ENCODE measurements at regions not wholly inside any gene's neighbourhood (a gene's known extent, or its start where the extent isn't known, plus 50 kb on each side); places are given as distances from the start of the nearest gene placed in this dataset.

DNA sequence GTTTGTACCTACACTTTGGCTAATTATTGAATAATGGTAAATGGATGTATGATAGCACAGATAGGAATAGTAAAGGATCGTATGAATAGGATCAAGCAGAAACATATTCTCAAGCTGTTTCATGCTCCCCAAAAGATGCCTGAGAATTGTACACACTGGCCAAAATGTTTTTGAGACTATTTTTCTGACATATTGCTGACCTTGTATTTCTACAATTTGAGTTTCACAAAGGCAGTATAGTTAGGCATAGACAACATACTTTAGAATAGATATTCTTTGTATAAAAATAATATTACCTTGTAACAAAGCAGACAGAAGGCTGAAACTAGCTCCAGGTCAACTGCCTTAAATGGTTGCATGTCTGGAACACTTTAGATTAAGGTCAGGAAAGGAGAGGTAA, 598.4 kb downstream of the COL12A1 start:
- no peaks in the 10 kb centered on the region for H3K9me3 ChIP-seq (ENCODE audit: low read length)
- no peaks in the 10 kb centered on the region for H3K79me2 ChIP-seq (ENCODE audit: insufficient read depth, low read length)
- no peak overlapping the region for H3K27ac ChIP-seq (ENCODE audit: low read depth, low read length, poor library complexity, severe bottlenecking)
- H3F3A ChIP-seq (ENCODE audit: insufficient read depth, low read length) = no peaks in the 10 kb centered on the region
- no peak overlapping the region for H3K4me3 ChIP-seq (ENCODE audit: low read depth, low read length, poor library complexity, severe bottlenecking)
- TF ChIP-seq EZH2 (IDR thresholded peaks at IDR 0.05; ENCODE audit: borderline replicate concordance, low read length) = no peak
- TF ChIP-seq, protein P1, sequence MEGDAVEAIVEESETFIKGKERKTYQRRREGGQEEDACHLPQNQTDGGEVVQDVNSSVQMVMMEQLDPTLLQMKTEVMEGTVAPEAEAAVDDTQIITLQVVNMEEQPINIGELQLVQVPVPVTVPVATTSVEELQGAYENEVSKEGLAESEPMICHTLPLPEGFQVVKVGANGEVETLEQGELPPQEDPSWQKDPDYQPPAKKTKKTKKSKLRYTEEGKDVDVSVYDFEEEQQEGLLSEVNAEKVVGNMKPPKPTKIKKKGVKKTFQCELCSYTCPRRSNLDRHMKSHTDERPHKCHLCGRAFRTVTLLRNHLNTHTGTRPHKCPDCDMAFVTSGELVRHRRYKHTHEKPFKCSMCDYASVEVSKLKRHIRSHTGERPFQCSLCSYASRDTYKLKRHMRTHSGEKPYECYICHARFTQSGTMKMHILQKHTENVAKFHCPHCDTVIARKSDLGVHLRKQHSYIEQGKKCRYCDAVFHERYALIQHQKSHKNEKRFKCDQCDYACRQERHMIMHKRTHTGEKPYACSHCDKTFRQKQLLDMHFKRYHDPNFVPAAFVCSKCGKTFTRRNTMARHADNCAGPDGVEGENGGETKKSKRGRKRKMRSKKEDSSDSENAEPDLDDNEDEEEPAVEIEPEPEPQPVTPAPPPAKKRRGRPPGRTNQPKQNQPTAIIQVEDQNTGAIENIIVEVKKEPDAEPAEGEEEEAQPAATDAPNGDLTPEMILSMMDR (IDR thresholded peaks at IDR 0.05; ENCODE audit: low read length) = no peak
- no peaks in the 10 kb centered on the region for H3K4me1 ChIP-seq (ENCODE audit: insufficient read depth, low read length, severe bottlenecking)
- H3K9ac ChIP-seq (ENCODE audit: low read length) = no peak overlapping the region
- H3K36me3 ChIP-seq (ENCODE audit: insufficient read depth, low read length) = no peaks in the 10 kb centered on the region
- no peaks in the 10 kb centered on the region for H4K20me1 ChIP-seq (ENCODE audit: insufficient read depth, low read length)
- H3K9me2 ChIP-seq (ENCODE audit: low read depth, low read length) = no peaks in the 10 kb centered on the region
- H3K4me2 ChIP-seq (ENCODE audit: low read length) = no peak overlapping the region
- no peak overlapping the region for H2AFZ ChIP-seq (ENCODE audit: low read length)
- no peaks in the 10 kb centered on the region for H3K27me3 ChIP-seq (ENCODE audit: insufficient read depth, low read length)

DNA sequence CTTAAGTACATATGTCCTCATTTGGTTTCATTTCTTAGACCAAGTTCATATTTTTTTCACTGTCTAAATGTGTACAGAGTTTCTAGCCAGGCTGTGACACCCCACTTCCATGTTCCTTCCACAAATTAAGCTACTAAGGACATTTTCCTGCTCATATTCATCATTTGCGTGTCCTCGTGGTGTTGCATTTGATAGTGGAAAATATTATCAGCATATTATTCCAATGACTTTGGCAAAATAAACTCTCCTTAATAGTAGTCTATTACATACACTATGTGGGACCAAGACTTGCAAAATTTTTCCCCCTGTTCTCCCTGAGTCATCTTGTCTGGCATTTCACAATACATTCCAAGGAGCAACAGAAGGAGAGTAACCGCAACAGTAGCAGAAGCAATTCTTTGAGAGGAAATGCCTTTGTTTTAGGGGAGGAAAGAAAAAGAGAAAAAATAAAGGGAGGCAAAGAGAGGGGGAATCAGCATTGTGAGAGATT, 599.2 kb downstream of the COL12A1 start:
- no peak overlapping the region for H2AFZ ChIP-seq (ENCODE audit: low read length)
- no peak overlapping the region for H3K27ac ChIP-seq (ENCODE audit: low read depth, low read length, poor library complexity, severe bottlenecking)
- no peaks in the 10 kb centered on the region for H4K20me1 ChIP-seq (ENCODE audit: insufficient read depth, low read length)
- H3K4me3 ChIP-seq (ENCODE audit: low read depth, low read length, poor library complexity, severe bottlenecking) = no peak overlapping the region
- no peaks in the 10 kb centered on the region for H3K4me1 ChIP-seq (ENCODE audit: insufficient read depth, low read length, severe bottlenecking)
- no peaks in the 10 kb centered on the region for H3K9me3 ChIP-seq (ENCODE audit: low read length)
- no peaks in the 10 kb centered on the region for H3F3A ChIP-seq (ENCODE audit: insufficient read depth, low read length)
- TF ChIP-seq EZH2 (IDR thresholded peaks at IDR 0.05; ENCODE audit: borderline replicate concordance, low read length) = no peak
- TF ChIP-seq, protein P1 (IDR thresholded peaks at IDR 0.05; ENCODE audit: low read length) = no peak
- H3K79me2 ChIP-seq (ENCODE audit: insufficient read depth, low read length) = no peaks in the 10 kb centered on the region
- H3K9ac ChIP-seq (ENCODE audit: low read length) = no peak overlapping the region
- no peak overlapping the region for H3K4me2 ChIP-seq (ENCODE audit: low read length)
- H3K27me3 ChIP-seq (ENCODE audit: insufficient read depth, low read length) = no peaks in the 10 kb centered on the region
- no peaks in the 10 kb centered on the region for H3K36me3 ChIP-seq (ENCODE audit: insufficient read depth, low read length)
- H3K9me2 ChIP-seq (ENCODE audit: low read depth, low read length) = no peaks in the 10 kb centered on the region

DNA sequence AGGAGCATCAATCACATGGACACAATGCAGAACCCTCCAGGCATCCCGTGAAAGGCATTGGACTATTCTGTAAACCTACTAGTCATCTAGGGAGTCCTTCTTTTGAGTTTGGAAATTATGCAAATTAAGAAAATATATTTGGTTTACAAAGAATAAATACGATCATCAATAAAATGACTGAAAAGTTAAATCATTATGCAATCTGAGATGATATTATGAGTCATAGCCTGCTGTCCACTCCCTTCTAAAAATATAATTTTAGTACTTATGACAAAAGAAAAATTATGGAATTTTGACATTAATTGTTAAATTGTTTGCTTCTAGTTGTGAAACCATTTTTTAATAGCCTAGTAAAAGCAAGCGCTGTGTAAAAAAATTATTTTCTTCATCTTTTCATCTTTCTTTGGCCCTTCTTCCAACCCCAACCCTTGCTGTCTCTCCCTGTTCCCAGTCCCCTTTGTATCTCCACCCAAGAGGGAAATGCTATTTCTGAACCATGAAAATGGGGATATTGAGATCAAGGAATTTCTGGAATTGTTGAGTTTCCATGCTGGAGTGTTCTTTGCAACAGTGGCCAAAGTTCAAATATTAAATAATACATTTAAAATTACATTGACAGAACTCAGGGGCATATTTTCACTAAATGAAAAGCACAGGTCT, 599.8 kb downstream of the COL12A1 start:
- no peak overlapping the region for H3K4me3 ChIP-seq (ENCODE audit: low read depth, low read length, poor library complexity, severe bottlenecking)
- H3K79me2 ChIP-seq (ENCODE audit: insufficient read depth, low read length) = no peaks in the 10 kb centered on the region
- H3K27ac ChIP-seq (ENCODE audit: low read depth, low read length, poor library complexity, severe bottlenecking) = no peak overlapping the region
- no peak overlapping the region for H3K4me2 ChIP-seq (ENCODE audit: low read length)
- no peak overlapping the region for H3K9ac ChIP-seq (ENCODE audit: low read length)
- no peaks in the 10 kb centered on the region for H3K27me3 ChIP-seq (ENCODE audit: insufficient read depth, low read length)
- no peaks in the 10 kb centered on the region for H3K36me3 ChIP-seq (ENCODE audit: insufficient read depth, low read length)
- TF ChIP-seq EZH2 (IDR thresholded peaks at IDR 0.05; ENCODE audit: borderline replicate concordance, low read length) = no peak
- TF ChIP-seq, protein P1 (IDR thresholded peaks at IDR 0.05; ENCODE audit: low read length) = no peak
- H3F3A ChIP-seq (ENCODE audit: insufficient read depth, low read length) = no peaks in the 10 kb centered on the region
- H4K20me1 ChIP-seq (ENCODE audit: insufficient read depth, low read length) = no peaks in the 10 kb centered on the region
- H3K9me3 ChIP-seq (ENCODE audit: low read length) = no peaks in the 10 kb centered on the region
- no peak overlapping the region for H2AFZ ChIP-seq (ENCODE audit: low read length)
- H3K9me2 ChIP-seq (ENCODE audit: low read depth, low read length) = no peaks in the 10 kb centered on the region
- H3K4me1 ChIP-seq (ENCODE audit: insufficient read depth, low read length, severe bottlenecking) = no peaks in the 10 kb centered on the region
